GM12875 (cell line): ENCODE measurements at regions not wholly inside any gene's neighbourhood (a gene's known extent, or its start where the extent isn't known, plus 50 kb on each side); places are given as distances from the start of the nearest gene placed in this dataset.

Experiments used
- H3K4me3 ChIP-seq: one replicate; pipeline ENCODE4 v1.5.1; 2011; ENCODE audit warnings: low read depth, low read length, control low read depth
- CTCF ChIP-seq: IDR thresholded peaks from 2 replicates; pipeline ENCODE4 v1.5.1; 2011; ENCODE audit warnings: low read depth, mild to moderate bottlenecking, control low read depth, inconsistent platforms, low read length, moderate library complexity, borderline replicate concordance; ENCODE audit not compliant: insufficient read depth

GRCh38 chr5:2249442-2249841 lies 366.7 kb upstream of the IRX4 start:
- no peak for TF ChIP-seq CTCF
- no peak overlapping the region for H3K4me3 ChIP-seq

- TF ChIP-seq CTCF, result no peak
These were observed 366.3 kb upstream of the IRX4 start for GRCh38 chr5:2249026-2249425.

GRCh38 chr5:2242539-2242938 lies 359.8 kb upstream of the IRX4 start:
- H3K4me3 ChIP-seq, result no peak overlapping the region
- TF ChIP-seq CTCF, result no peak

More at GRCh38 chr5:2249026-2249425, 366.3 kb upstream of the IRX4 start:
- H3K4me3 ChIP-seq, result no peak overlapping the region

GRCh38 chr5:2241842-2242241 lies 359.1 kb upstream of the IRX4 start:
- TF ChIP-seq CTCF, result no peak
- no peak overlapping the region for H3K4me3 ChIP-seq

GRCh38 chr5:2240118-2240904 lies 357.6 kb upstream of the IRX4 start:
- no peak overlapping the region for H3K4me3 ChIP-seq
- TF ChIP-seq CTCF, result no peak

- H3K4me3 ChIP-seq, result no peak overlapping the region
- TF ChIP-seq CTCF, result no peak
These were observed 356.6 kb upstream of the IRX4 start for GRCh38 chr5:2239201-2239910.

- no peak overlapping the region for H3K4me3 ChIP-seq
These were observed 356.0 kb upstream of the IRX4 start for GRCh38 chr5:2238732-2239131.

More at GRCh38 chr5:2238732-2239131, 356.0 kb upstream of the IRX4 start:
- no peak for TF ChIP-seq CTCF
